ENCODE measurements at regions not wholly inside any gene's neighbourhood (a gene's known extent, or its start where the extent isn't known, plus 50 kb on each side); places are given as distances from the start of the nearest gene placed in this dataset.

DNA sequence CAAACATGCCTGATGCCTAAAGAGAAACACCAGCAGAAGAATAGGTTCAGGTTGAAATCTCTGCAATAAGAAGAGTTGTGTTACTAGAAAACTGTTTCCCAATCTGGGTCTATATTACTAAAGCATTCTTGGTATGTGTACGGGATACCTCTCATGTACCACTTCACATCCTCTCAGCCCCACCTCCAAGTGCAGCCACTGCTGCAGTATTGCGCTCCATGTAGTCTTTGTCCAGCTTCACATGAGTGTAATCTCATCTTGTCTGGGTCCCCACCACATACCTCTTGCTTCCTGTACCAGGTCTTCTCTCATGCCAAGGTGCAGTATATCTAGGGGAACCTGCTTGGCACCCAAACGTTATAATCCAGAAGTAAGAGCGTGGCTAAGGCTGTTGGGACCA, 187.5 kb upstream of the EEA1 start:
- TF ChIP-seq ZBTB7A (tag by site-specific recombination; IDR thresholded peaks at IDR 0.05; ENCODE audit: low read depth) = no peak
- TF ChIP-seq, protein P1, sequence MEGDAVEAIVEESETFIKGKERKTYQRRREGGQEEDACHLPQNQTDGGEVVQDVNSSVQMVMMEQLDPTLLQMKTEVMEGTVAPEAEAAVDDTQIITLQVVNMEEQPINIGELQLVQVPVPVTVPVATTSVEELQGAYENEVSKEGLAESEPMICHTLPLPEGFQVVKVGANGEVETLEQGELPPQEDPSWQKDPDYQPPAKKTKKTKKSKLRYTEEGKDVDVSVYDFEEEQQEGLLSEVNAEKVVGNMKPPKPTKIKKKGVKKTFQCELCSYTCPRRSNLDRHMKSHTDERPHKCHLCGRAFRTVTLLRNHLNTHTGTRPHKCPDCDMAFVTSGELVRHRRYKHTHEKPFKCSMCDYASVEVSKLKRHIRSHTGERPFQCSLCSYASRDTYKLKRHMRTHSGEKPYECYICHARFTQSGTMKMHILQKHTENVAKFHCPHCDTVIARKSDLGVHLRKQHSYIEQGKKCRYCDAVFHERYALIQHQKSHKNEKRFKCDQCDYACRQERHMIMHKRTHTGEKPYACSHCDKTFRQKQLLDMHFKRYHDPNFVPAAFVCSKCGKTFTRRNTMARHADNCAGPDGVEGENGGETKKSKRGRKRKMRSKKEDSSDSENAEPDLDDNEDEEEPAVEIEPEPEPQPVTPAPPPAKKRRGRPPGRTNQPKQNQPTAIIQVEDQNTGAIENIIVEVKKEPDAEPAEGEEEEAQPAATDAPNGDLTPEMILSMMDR (tag by site-specific recombination; IDR thresholded peaks at IDR 0.05) = no peak
- TF ChIP-seq MEIS1 (CRISPR knock-in tag; IDR thresholded peaks at IDR 0.05; ENCODE audit: borderline replicate concordance) = no peak
- TF ChIP-seq, protein P2, sequence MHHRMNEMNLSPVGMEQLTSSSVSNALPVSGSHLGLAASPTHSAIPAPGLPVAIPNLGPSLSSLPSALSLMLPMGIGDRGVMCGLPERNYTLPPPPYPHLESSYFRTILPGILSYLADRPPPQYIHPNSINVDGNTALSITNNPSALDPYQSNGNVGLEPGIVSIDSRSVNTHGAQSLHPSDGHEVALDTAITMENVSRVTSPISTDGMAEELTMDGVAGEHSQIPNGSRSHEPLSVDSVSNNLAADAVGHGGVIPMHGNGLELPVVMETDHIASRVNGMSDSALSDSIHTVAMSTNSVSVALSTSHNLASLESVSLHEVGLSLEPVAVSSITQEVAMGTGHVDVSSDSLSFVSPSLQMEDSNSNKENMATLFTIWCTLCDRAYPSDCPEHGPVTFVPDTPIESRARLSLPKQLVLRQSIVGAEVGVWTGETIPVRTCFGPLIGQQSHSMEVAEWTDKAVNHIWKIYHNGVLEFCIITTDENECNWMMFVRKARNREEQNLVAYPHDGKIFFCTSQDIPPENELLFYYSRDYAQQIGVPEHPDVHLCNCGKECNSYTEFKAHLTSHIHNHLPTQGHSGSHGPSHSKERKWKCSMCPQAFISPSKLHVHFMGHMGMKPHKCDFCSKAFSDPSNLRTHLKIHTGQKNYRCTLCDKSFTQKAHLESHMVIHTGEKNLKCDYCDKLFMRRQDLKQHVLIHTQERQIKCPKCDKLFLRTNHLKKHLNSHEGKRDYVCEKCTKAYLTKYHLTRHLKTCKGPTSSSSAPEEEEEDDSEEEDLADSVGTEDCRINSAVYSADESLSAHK (tag by site-specific recombination; IDR thresholded peaks at IDR 0.05) = no peak

All from HEK293 (cell line).